Neutrophil (primary cell): ENCODE measurements at regions not wholly inside any gene's neighbourhood (a gene's known extent, or its start where the extent isn't known, plus 50 kb on each side); places are given as distances from the start of the nearest gene placed in this dataset.

Experiments used
- H3K27ac ChIP-seq: fragments of 200-600 bp; sonication (generic); 2 replicates; pipeline ENCODE4 v1.5.1; 2016; ENCODE audit warnings: mild to moderate bottlenecking, moderate library complexity
- H3K27me3 ChIP-seq: fragments of 200-600 bp; sonication (generic); 2 replicates; pipeline ENCODE4 v1.6.0; 2016; ENCODE audit warnings: mild to moderate bottlenecking
- H3K36me3 ChIP-seq: fragments of 200-600 bp; sonication (generic); 2 replicates; pipeline ENCODE4 v1.5.1; 2017
- H3K4me1 ChIP-seq, 2 experiments: fragments of 200-600 bp in 1 of 2; sonication (generic) in 1 of 2; 1 replicate in 1 of 2; 2 replicates in 1 of 2; pipeline versions ENCODE4 v1.5.1 to v1.6.1; 2013 to 2016; ENCODE audit warnings: low read depth in 1 of 2, low read length in 1 of 2, mild to moderate bottlenecking in 1 of 2, moderate library complexity in 1 of 2; ENCODE audit not compliant: control insufficient read depth in 1 of 2, insufficient read depth in 1 of 2
- H3K4me3 ChIP-seq, 2 experiments: fragments of 200-600 bp in 1 of 2; sonication (generic) in 1 of 2; 1 replicate in 1 of 2; 2 replicates in 1 of 2; pipeline ENCODE4 v1.5.1; 2013 to 2016; ENCODE audit warnings: low read depth in 1 of 2, low read length in 1 of 2, mild to moderate bottlenecking in 1 of 2, moderate library complexity in 1 of 2
- H3K9me3 ChIP-seq: fragments of 200-600 bp; sonication (generic); 2 replicates; pipeline ENCODE4 v1.5.1; 2016
- TF ChIP-seq, protein P1 (sequence below): fragments of 200-600 bp; sonication (generic); IDR thresholded peaks from 2 replicates; pipeline ENCODE4 v1.5.1; 2016; ENCODE audit warnings: antibody characterized with exemption

GRCh38 chr10:123588386-123588914 lies 77.7 kb upstream of the GPR26 start:
- Histone ChIP-seq H3K4me1 (no peaks in the 10 kb centered on the region), H3K27ac (no peak overlapping the region), H3K36me3 (no peaks in the 10 kb centered on the region), H3K4me3 (no peak overlapping the region), H3K27me3 (peaks cover 53% of the 10 kb centered on the region), H3K9me3 (no peaks in the 10 kb centered on the region)
- TF ChIP-seq, protein P1, sequence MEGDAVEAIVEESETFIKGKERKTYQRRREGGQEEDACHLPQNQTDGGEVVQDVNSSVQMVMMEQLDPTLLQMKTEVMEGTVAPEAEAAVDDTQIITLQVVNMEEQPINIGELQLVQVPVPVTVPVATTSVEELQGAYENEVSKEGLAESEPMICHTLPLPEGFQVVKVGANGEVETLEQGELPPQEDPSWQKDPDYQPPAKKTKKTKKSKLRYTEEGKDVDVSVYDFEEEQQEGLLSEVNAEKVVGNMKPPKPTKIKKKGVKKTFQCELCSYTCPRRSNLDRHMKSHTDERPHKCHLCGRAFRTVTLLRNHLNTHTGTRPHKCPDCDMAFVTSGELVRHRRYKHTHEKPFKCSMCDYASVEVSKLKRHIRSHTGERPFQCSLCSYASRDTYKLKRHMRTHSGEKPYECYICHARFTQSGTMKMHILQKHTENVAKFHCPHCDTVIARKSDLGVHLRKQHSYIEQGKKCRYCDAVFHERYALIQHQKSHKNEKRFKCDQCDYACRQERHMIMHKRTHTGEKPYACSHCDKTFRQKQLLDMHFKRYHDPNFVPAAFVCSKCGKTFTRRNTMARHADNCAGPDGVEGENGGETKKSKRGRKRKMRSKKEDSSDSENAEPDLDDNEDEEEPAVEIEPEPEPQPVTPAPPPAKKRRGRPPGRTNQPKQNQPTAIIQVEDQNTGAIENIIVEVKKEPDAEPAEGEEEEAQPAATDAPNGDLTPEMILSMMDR, result no peak

DNA sequence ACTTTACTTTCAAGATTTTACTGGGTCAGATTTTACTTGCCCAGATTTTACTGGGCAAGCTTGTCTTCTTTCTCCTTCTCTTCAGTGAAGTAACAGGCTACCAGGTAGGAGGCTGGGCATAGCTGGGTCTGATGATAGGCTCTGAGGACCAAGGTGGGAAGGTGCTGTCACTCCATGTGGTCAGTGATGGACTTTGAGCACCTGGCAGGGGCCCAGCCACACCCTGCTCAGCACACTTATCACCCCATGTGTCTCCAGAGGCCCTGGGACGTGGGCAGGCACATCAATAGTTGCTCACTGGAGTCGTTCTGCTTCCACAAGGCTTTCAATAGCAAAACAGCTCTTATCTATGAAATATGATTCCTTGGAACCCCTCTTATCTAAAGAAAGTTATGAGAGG lies 70.5 kb upstream of the GPR26 start:
- no peak overlapping the region for H3K4me3 ChIP-seq
- no peaks in the 10 kb centered on the region for H3K4me1 ChIP-seq
- TF ChIP-seq, protein P1, result no peak
- no peaks in the 10 kb centered on the region for H3K36me3 ChIP-seq
- H3K27ac ChIP-seq, result no peak overlapping the region
- H3K27me3 ChIP-seq, result peaks cover 24% of the 10 kb centered on the region
- H3K9me3 ChIP-seq, result no peaks in the 10 kb centered on the region

GRCh38 chr10:123597676-123598075 lies 68.5 kb upstream of the GPR26 start:
- no peaks in the 10 kb centered on the region for H3K9me3 ChIP-seq

GRCh38 chr10:123599366-123599849 lies 66.7 kb upstream of the GPR26 start:
- Histone ChIP-seq H3K27me3 (peaks cover 6% of the 10 kb centered on the region), H3K4me3 (no peak overlapping the region), H3K9me3 (no peaks in the 10 kb centered on the region), H3K36me3 (no peaks in the 10 kb centered on the region), H3K27ac (no peak overlapping the region), H3K4me1 (no peaks in the 10 kb centered on the region)
- TF ChIP-seq, protein P1, result no peak

More at GRCh38 chr10:123597676-123598075, 68.5 kb upstream of the GPR26 start:
- TF ChIP-seq, protein P1, result no peak
- H3K27ac ChIP-seq, result no peak overlapping the region
- no peaks in the 10 kb centered on the region for H3K4me1 ChIP-seq
- peaks cover 6% of the 10 kb centered on the region for H3K27me3 ChIP-seq
- no peaks in the 10 kb centered on the region for H3K36me3 ChIP-seq
- H3K4me3 ChIP-seq, result no peak overlapping the region

DNA sequence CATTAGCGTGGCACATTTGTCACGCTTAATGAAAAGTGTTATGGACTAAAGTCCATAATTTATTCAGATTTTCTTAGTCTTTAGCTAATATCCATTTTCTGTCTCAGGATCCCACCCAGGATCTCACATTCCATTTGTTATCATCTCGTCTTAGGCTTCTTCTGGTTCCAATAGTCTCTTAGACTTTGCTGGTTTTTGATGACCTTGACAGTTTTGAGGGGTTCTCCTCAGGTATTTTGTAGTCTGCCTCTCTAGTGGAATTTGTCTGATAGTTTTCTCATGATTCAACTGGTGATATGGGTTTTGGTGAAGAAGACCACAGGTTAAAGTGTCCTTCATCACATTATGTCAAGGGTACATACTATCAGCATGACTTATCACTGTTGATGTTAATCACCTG lies 66.0 kb upstream of the GPR26 start:
- Histone ChIP-seq H3K36me3 (no peaks in the 10 kb centered on the region), H3K4me1 (no peaks in the 10 kb centered on the region), H3K9me3 (no peaks in the 10 kb centered on the region), H3K4me3 (no peak overlapping the region), H3K27ac (no peak overlapping the region), H3K27me3 (peaks cover 2% of the 10 kb centered on the region)
- TF ChIP-seq, protein P1, result no peak
